ENCODE measurements at regions not wholly inside any gene's neighbourhood (a gene's known extent, or its start where the extent isn't known, plus 50 kb on each side); places are given as distances from the start of the nearest gene placed in this dataset.
A peak's percentile ranks its signal among the peaks of the same experiment; 100 is the strongest.

- DNase-seq = no peak
Measured at GRCh38 chr2:2558476-2558875, 227.4 kb upstream of the MYT1L start.

DNA sequence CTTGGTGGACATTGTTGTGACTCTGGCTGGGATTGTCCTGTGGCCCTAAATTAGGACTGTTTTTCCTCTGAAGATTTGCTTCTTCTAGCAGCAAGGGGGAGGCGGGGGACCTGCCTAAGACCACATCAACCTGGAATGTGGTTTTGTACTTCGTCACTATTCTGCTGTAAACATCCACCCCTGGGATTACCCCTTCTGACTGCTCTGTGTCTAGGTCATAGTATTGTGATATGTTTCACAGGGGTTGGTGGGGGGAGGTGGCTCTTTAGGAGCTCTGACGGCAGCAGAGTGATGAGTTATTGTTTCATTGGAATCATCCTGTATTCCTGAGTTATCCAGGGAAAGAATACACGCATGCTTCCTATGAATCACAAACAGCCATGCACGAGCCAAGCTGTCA, 226.4 kb upstream of the MYT1L start:
- no peak for DNase-seq

DNA sequence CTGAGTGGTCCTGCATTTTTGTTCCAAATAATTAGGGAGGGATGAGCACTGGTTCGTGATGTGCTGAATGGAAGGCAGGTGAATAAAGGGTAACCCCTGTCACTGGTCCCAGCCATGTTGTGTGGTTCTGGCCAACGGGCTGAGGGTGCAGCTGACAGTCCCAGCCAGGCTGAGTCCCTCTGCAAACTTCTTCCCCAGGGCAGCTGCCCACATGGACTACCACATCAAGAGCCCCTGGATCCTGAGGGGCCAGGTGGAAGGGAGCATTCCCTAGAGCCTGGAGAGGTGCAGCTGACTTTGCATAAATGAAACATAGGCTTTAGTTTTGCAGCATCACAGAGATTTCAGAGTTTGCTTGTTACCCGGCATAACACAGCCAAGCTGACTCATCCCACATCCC, 219.8 kb upstream of the MYT1L start:
- DNase-seq = no peak

DNA sequence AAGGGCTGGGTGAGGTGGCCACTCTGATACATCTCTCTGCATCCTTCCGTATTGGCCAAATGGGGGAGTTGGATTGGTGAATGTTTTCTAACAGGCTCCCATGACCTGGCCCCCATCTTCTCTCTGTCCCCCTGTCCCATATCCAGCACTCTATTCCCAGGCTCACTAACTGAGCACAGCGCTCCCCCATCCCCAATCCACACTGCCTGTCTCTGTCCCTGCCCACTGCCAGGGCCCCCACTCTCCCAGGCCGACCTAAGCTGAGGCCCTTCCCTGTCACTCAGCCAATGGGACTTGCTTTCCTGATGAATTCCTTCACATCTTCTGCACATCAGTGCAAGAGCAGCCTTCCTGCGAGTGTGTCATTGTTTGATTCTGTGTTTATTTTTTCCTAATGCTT, 216.8 kb upstream of the MYT1L start:
- DNase-seq = no peak

DNA sequence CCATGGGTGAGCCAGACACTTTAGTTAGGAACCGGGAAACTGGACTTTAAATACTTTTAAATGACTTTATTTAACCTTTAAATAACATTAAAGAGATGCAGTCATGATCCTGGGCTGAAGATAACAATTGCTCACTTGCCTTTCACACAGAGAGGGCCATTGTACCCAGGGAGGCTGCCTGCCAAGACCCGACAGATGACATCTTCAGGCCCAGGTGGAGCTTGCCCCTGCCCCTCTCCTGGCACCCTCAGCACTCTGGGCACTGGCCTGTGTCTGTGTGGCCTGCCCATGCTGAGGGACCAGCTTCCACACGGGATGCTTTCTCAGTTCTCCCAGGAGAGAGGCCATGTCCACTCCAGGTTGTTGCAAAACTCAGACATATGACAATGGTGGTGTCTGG, 216.4 kb upstream of the MYT1L start:
- DNase-seq = no peak

- no peak for DNase-seq
Measured at GRCh38 chr2:2546046-2546445, 215.0 kb upstream of the MYT1L start.

- DNase-seq = no peak
Measured at GRCh38 chr2:2542966-2543611, 212.0 kb upstream of the MYT1L start.

- no peak for DNase-seq
Measured at GRCh38 chr2:2542316-2542715, 211.2 kb upstream of the MYT1L start.

GRCh38 chr2:2540406-2540805, 209.3 kb upstream of the MYT1L start:
- no peak for DNase-seq

- DNase-seq = no peak
Measured at GRCh38 chr2:2536416-2537056, 205.5 kb upstream of the MYT1L start.

DNA sequence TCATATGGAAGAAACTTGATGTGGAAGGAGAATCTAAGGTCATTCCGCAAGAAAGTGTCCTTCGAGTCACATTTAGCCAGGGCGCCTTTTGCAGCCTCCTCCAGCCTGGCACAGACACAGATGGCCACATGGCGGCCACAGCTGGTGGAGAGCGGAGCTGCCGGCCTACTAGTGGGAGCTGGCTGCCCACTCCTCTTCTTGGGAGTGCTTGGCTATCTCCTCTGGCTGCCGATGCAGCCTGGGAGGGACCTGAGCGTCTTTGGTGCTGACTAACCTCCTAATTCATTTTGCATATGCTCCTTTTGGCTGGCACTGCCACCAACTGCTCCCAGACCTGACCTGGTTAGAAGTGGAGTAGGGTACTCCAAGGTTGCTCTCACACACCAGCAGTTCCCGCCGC, 199.3 kb upstream of the MYT1L start:
- DNase-seq = no peak

GRCh38 chr2:2528846-2529245, 197.8 kb upstream of the MYT1L start:
- no peak for DNase-seq

GRCh38 chr2:2527148-2527547, 196.1 kb upstream of the MYT1L start:
- DNase-seq = no peak

DNA sequence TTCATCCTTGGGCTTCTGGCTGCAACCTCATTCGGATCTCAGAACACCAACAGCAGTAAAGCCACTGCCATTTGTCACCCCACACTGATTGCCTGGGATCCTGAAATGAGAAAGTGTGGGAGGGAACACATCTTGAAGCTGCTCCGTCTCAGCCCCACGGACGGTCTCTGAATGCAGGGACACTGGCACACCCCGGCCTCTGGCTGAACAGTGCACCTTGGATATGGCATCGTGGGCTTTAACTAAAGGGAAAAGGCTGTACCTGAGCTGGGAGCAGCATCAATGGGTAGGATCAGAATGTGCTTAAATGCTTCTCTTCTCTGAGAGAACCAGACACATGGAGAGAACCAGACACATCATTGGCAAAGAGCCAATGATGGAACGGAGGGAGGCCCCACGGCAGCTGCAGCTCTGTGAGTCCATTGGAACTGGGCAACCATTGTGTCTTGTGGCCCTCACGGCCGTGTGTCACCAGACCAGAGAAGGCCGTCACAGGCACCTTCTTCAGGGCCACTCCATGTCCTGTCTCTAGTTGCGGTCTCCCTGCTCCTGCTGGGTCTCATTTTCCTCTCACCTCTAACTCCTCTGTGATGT, 193.4 kb upstream of the MYT1L start:
- no peak for DNase-seq

DNA sequence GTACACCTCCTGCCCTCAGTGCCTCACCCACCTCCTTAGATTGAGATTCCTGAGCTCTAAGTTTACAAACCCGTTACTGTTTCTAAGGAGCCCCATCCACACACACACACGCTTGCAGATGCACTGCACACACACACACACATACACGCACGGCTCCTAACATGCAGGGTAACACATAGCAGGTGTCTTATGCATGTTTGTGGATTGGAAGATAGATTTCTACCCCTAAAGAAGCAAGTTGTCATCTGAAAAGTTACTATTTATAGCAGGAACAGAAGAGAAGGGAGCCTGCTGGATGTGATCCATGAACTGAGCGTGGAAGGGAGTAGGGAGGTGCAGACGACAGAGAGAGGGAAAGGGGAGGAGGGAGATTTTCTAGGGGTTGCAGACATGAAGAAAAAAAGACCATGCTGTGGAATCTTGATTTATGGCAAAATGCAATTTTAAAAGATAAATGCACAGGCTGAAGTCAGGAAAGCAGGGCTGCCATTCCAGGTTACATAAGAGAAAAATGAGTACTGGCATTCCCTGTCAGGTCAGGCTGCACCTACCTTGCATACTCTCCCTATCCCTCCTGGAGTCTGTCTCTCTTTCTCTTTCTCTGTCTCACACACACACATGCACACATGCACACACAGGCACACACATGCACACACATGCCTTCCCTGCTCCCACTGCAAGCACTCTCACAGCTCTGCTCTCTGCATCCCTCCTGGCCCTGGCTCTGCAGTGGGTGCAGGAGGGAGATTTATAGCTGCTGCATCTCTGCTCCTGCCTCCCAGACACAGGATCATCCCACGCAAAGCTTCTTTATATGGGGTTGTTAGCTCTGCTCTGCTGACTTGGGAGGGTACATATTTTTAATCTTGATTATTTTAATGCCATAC, 192.6 kb upstream of the MYT1L start:
- DNase-seq = no peak

DNA sequence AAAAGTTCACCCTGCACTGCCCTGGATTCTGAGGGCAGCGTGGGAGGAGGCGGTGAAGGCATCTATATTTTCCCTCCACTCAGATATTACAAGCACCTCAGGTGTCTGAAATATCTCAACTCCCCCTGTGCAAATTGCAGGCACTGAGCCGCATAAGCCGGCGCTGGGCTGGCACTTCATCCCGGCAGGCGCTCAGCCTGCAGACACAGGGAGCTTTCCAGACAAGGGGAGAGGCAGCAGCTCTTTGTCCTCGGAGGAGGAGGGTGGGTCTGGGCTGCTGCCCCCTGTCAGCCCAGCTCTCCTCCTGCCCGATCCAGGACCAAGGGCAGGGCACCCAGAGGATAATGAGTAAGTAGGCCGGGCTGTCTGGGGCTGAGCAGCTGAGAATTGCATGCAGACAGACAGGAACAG, 189.3 kb upstream of the MYT1L start:
- DNase-seq = no peak

DNA sequence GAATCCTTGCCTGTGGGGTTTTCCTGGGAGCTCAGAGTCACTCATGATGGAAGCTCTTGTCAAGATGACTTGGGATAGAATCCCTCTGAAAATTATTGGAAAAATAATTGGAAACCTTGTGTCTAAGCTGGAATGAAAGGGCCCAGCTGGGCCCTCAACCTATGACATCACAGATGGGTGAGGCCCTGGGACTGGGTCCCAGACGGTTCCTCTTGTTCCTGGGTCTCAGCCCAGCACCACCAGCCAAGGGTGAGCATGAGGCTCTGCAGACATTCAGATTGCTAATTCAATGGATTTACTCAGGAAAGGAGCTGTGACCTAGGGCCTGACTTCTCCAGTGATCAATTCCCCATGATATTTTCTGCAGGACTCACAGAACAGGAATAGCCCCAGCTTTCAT, 188.3 kb upstream of the MYT1L start:
- DNase-seq = no peak

- DNase-seq = no peak
Measured at GRCh38 chr2:2517399-2517798, 186.3 kb upstream of the MYT1L start.

- DNase-seq = no peak
Measured at GRCh38 chr2:2516386-2516785, 185.3 kb upstream of the MYT1L start.

DNA sequence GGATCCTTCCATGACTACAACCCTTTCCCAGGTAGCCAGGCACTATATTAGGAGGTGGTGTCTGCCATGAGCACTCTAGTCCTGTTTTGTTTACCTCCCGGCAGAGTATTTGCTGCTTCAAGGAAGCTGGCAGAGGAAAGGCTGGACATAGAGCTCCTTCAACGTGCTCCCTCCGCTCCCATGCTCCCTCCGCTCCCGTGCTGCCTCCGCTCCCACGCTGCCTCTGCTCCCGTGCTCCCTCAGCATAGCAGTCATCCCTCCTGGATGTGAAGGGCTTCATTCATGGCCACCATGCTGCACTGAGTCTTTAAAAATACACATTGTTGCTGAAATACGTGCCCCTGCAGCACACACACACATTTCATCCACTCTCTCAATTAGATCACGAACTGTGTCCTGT, 181.9 kb upstream of the MYT1L start:
- no peak for DNase-seq

DNA sequence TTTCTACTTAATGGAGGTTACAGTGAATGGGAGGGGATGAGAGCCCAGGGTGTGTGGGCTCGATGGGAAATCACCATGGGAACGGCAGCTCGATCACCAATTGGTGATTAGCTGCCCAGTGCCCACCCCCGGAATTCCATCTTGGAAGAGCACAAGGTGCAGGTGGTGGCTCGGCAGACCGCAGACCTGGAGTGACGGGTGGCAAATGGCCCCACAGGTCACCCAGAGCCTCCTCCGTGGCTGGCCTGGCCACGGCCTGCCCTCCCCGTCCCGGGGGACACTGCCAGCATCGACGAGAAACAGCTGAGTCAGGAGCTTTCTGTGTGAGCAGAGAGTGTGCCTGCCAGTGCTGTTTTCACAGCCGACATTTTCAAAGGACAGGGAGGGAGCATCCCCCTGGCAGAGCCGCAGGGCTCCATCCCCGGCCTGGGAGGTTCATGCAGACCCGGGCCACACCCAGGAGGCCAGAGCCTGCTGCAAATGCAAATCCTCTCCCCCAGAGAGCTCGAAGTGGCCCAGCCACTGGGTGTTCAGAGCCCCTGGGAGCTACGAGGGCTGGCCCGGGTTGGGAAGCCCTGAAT, 176.4 kb upstream of the MYT1L start:
- DNase-seq = peak; percentile 10

- DNase-seq = no peak
Measured at GRCh38 chr2:2506536-2506935, 175.5 kb upstream of the MYT1L start.

- DNase-seq = no peak
Measured at GRCh38 chr2:2505604-2506003, 174.5 kb upstream of the MYT1L start.

Data from NCI-H526 treated with DMSO at 0.1 percent for 48 hours (cell line).